Loucy (cell line): ENCODE measurements at regions not wholly inside any gene's neighbourhood (a gene's known extent, or its start where the extent isn't known, plus 50 kb on each side); places are given as distances from the start of the nearest gene placed in this dataset.

Experiments
- H2AFZ ChIP-seq: fragments of 200-600 bp; sonication (generic); 2 replicates; pipeline ENCODE4 v1.6.0; 2016; ENCODE audit warnings: antibody characterized with exemption, mild to moderate bottlenecking, low read length, moderate library complexity
- H3F3A ChIP-seq: fragments of 200-600 bp; 2 replicates; pipeline ENCODE4 v1.6.0; 2016; ENCODE audit warnings: antibody characterized with exemption, low read depth, mild to moderate bottlenecking
- H3K27me3 ChIP-seq: fragments of 200-600 bp; sonication (generic); 2 replicates; pipeline ENCODE4 v1.6.1; 2014; ENCODE audit warnings: low read length, mild to moderate bottlenecking; ENCODE audit not compliant: insufficient read depth, poor library complexity, severe bottlenecking
- H3K36me3 ChIP-seq: fragments of 200-600 bp; sonication (generic); 2 replicates; pipeline ENCODE4 v1.6.1; 2016; ENCODE audit warnings: low read length; ENCODE audit not compliant: insufficient read depth
- H3K4me1 ChIP-seq: fragments of 200-600 bp; sonication (generic); 2 replicates; pipeline ENCODE4 v1.5.1; 2014; ENCODE audit warnings: low read length, mild to moderate bottlenecking; ENCODE audit not compliant: insufficient read depth, poor library complexity, severe bottlenecking
- H3K4me2 ChIP-seq: fragments of 200-600 bp; sonication (generic); 2 replicates; pipeline ENCODE4 v1.6.0; 2014; ENCODE audit warnings: antibody characterized with exemption, low read length, low read depth, mild to moderate bottlenecking; ENCODE audit not compliant: poor library complexity, severe bottlenecking
- H3K4me3 ChIP-seq: fragments of 200-600 bp; sonication (generic); 2 replicates; pipeline ENCODE4 v1.5.1; 2014; ENCODE audit warnings: low read length, mild to moderate bottlenecking, mixed read lengths; ENCODE audit not compliant: poor library complexity, severe bottlenecking
- H3K79me2 ChIP-seq: fragments of 200-600 bp; sonication (generic); 2 replicates; pipeline ENCODE4 v1.6.1; 2014; ENCODE audit warnings: low read length; ENCODE audit not compliant: insufficient read depth
- H3K9ac ChIP-seq: fragments of 200-600 bp; sonication (generic); 2 replicates; pipeline ENCODE4 v1.6.0; 2014; ENCODE audit warnings: mild to moderate bottlenecking, low read depth, low read length, moderate library complexity; ENCODE audit not compliant: poor library complexity, severe bottlenecking
- H3K9me2 ChIP-seq: fragments of 200-600 bp; sonication (generic); replicated peaks from 2 replicates; pipeline ENCODE4 v1.6.1; 2016; ENCODE audit warnings: low read depth, low read length, mixed read lengths
- H3K9me3 ChIP-seq: fragments of 200-600 bp; sonication (generic); 2 replicates; pipeline ENCODE4 v1.6.1; 2014; ENCODE audit warnings: mild to moderate bottlenecking, antibody characterized with exemption, low read length, low read depth; ENCODE audit not compliant: insufficient read depth
- H4K20me1 ChIP-seq: fragments of 200-600 bp; sonication (generic); 2 replicates; pipeline ENCODE4 v1.6.0; 2014; ENCODE audit warnings: antibody characterized with exemption, low read length, mild to moderate bottlenecking; ENCODE audit not compliant: insufficient read depth, poor library complexity, severe bottlenecking
- EZH2phosphoT487 ChIP-seq: fragments of 200-600 bp; IDR thresholded peaks from 2 replicates; pipeline ENCODE4 v1.6.1; 2018; ENCODE audit warnings: antibody characterized with exemption, mild to moderate bottlenecking, moderate library complexity, borderline replicate concordance
- TF ChIP-seq, protein P1 (sequence below): fragments of 200-600 bp; sonication (generic); conservative IDR thresholded peaks from 2 replicates; pipeline ENCODE4 v1.5.1; 2014; ENCODE audit warnings: mild to moderate bottlenecking, antibody characterized with exemption, low read length

DNA sequence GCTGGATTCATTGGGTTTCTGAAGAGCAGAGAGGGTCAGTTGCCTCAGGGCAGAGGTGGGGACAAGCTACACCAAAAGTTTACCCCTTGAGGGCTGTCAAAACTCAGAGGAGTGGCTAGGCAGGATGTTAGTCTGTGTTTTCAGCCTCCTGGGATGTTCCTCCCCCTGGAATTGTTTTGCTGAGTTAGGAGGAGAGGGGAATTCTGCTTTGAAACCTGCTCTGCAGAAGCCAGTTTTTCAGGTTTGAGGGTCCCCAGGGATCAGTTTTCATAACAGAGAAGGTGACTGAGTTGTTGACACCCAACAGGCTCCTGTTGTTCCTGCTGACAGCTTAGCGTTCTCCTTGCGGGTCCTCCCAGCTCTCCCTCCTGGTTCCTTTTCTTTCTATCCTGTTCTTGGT lies 121.9 kb upstream of the TMTC4 start:
- Histone ChIP-seq H3K9me3 (peaks cover 9% of the 10 kb centered on the region; the same call in 1 of the 2 replicates), H3K4me1 (no peaks in the 10 kb centered on the region), H3K36me3 (no peaks in the 10 kb centered on the region), H4K20me1 (no peaks in the 10 kb centered on the region), H3F3A (no peaks in the 10 kb centered on the region), H2AFZ (no peak overlapping the region), H3K9me2 (no peaks in the 10 kb centered on the region), H3K4me2 (no peak overlapping the region), H3K79me2 (no peaks in the 10 kb centered on the region), H3K9ac (no peak overlapping the region), H3K4me3 (no peak overlapping the region), H3K27me3 (no peaks in the 10 kb centered on the region)
- TF ChIP-seq, protein P1, sequence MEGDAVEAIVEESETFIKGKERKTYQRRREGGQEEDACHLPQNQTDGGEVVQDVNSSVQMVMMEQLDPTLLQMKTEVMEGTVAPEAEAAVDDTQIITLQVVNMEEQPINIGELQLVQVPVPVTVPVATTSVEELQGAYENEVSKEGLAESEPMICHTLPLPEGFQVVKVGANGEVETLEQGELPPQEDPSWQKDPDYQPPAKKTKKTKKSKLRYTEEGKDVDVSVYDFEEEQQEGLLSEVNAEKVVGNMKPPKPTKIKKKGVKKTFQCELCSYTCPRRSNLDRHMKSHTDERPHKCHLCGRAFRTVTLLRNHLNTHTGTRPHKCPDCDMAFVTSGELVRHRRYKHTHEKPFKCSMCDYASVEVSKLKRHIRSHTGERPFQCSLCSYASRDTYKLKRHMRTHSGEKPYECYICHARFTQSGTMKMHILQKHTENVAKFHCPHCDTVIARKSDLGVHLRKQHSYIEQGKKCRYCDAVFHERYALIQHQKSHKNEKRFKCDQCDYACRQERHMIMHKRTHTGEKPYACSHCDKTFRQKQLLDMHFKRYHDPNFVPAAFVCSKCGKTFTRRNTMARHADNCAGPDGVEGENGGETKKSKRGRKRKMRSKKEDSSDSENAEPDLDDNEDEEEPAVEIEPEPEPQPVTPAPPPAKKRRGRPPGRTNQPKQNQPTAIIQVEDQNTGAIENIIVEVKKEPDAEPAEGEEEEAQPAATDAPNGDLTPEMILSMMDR = no peak
- no peak for TF ChIP-seq EZH2phosphoT487

DNA sequence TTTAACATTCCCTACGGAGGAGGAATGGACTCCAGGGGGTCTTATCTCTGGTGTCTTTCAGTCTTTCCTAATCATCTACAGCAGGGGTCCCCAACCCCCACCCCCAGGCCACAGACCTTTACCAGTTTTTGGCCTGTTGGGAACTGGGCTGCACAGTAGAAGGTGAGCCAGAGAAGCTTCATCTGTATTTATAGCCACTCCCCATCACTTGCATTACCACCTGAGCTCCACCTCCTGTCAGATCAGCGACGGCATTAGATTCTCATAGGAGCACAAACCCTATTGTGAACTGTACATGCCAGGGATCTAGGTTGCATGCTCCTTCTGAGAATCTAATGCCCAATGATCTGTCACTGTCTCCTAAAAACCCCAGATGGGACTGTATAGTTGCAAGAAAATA lies 120.0 kb upstream of the TMTC4 start:
- H3F3A ChIP-seq = no peaks in the 10 kb centered on the region
- H3K27me3 ChIP-seq = no peaks in the 10 kb centered on the region
- H3K9me2 ChIP-seq = no peaks in the 10 kb centered on the region
- no peaks in the 10 kb centered on the region for H4K20me1 ChIP-seq
- peaks cover 9% of the 10 kb centered on the region; the same call in 1 of the 2 replicates for H3K9me3 ChIP-seq
- H3K4me1 ChIP-seq = no peaks in the 10 kb centered on the region
- H3K9ac ChIP-seq = no peak overlapping the region
- H3K4me3 ChIP-seq = no peak overlapping the region
- no peak for TF ChIP-seq EZH2phosphoT487
- TF ChIP-seq, protein P1 = no peak
- H3K79me2 ChIP-seq = no peaks in the 10 kb centered on the region
- no peaks in the 10 kb centered on the region for H3K36me3 ChIP-seq
- H2AFZ ChIP-seq = no peak overlapping the region
- no peak overlapping the region for H3K4me2 ChIP-seq

DNA sequence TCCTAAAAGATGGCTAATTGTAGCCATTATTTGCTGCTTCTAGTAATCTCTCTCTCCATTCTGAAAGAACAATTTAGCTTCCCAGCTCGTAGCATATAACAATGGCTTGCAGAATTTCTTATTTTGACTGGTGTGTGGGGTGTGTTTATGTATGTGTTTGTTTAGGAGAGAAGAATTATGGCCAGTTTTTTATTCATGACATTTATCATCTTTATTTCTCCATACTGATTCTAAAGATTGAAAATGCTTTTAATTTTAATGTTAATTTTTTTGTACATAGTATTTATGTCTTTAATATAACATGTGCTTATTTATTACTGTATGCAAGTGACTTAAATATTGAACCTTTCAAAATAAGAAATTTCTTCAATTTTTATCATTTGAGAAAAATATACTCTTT lies 115.8 kb upstream of the TMTC4 start:
- Histone ChIP-seq H3F3A (no peaks in the 10 kb centered on the region), H3K36me3 (no peaks in the 10 kb centered on the region), H3K4me1 (no peaks in the 10 kb centered on the region), H4K20me1 (no peaks in the 10 kb centered on the region), H3K9ac (no peak overlapping the region), H3K4me2 (no peak overlapping the region), H3K4me3 (no peak overlapping the region), H3K9me3 (no peaks in the 10 kb centered on the region), H3K79me2 (no peaks in the 10 kb centered on the region), H3K9me2 (no peaks in the 10 kb centered on the region), H3K27me3 (no peaks in the 10 kb centered on the region), H2AFZ (no peak overlapping the region)
- TF ChIP-seq, protein P1 = no peak
- no peak for TF ChIP-seq EZH2phosphoT487
